Gastrocnemius medialis (tissue), 4 donors: ENCODE measurements at regions not wholly inside any gene's neighbourhood (a gene's known extent, or its start where the extent isn't known, plus 50 kb on each side); places are given as distances from the start of the nearest gene placed in this dataset.

ENCODE experiments used
- CTCF ChIP-seq, 5 experiments: fragments of 450-650 bp in 3 of 5; fragments of 200-600 bp in 2 of 5; sonication (generic) in 2 of 5; IDR thresholded peaks in 4 of 5; conservative IDR thresholded peaks in 1 of 5; 1 replicate in 4 of 5; 2 replicates in 1 of 5; pipeline ENCODE4 v1.5.1; 2016 to 2019; ENCODE audit warnings: antibody characterized with exemption in 5 of 5, mild to moderate bottlenecking in 3 of 5, moderate library complexity in 3 of 5
- POLR2A ChIP-seq, 2 donors: fragments of 450-650 bp; IDR thresholded peaks; one replicate each; pipeline ENCODE4 v1.6.1; 2017; ENCODE audit warnings: antibody characterized with exemption in 2 of 2, mild to moderate bottlenecking in 2 of 2, moderate library complexity in 2 of 2

- TF ChIP-seq CTCF (IDR thresholded peaks at IDR 0.05 in 4 of 5, conservative IDR thresholded peaks at IDR 0.05 in 1 of 5) (no peak), POLR2A (IDR thresholded peaks at IDR 0.05) (no peak)
Observed at GRCh38 chr7:21314954-21315353, 112.9 kb upstream of the SP4 start.
